H1 (cell line): ENCODE measurements at regions not wholly inside any gene's neighbourhood (a gene's known extent, or its start where the extent isn't known, plus 50 kb on each side); places are given as distances from the start of the nearest gene placed in this dataset.

Experiments used
- CTCF ChIA-PET: fragments of 300-600 bp; sonication (Branson Sonifier 250); formaldehyde crosslinking; loops from one replicate; lab custom pipeline; 2021; ENCODE audit not compliant: partially characterized antibody; lab: Charles Lee
- POLR2A ChIA-PET: fragments of 300-600 bp; sonication (Branson Sonifier 250); formaldehyde crosslinking; loops from one replicate; lab custom pipeline; 2021; ENCODE audit warnings: inconsistent platforms; ENCODE audit not compliant: partially characterized antibody; lab: Charles Lee
- DNase-seq, 2 experiments: peaks; one replicate each; pipeline versions ENCODE4 v3.0.0 to v3.0.0-alpha.2; 2010 to 2022; ENCODE audit warnings: low spot score in 2 of 2, low read depth in 1 of 2, mixed read lengths in 1 of 2
- FAIRE-seq: peaks from 2 replicates; lab custom pipeline; 2011; peaks lifted over from hg19 to GRCh38; lab: Jason Lieb, UNC
- H2AFZ ChIP-seq: 2 replicates; pipeline ENCODE4 v1.8.1; 2012; ENCODE audit warnings: low read length, inconsistent platforms
- H2AK5ac ChIP-seq: 2 replicates; pipeline ENCODE4 v1.6.1; 2013; ENCODE audit warnings: low read depth, low read length
- H2BK120ac ChIP-seq: replicated peaks from 2 replicates; pipeline ENCODE3; 2013; ENCODE audit warnings: low read depth, low read length, inconsistent platforms
- H2BK12ac ChIP-seq: 2 replicates; pipeline ENCODE4 v1.6.1; 2013; ENCODE audit warnings: low read depth, low read length
- H2BK15ac ChIP-seq: 2 replicates; pipeline ENCODE4 v1.6.1; 2013; ENCODE audit warnings: low read length
- H2BK20ac ChIP-seq: 2 replicates; pipeline ENCODE4 v1.6.1; 2013; ENCODE audit warnings: low read length
- H2BK5ac ChIP-seq: 2 replicates; pipeline ENCODE4 v1.6.1; 2013; ENCODE audit warnings: low read depth, low read length
- H3K14ac ChIP-seq: 2 replicates; pipeline ENCODE4 v1.6.1; 2013; ENCODE audit warnings: inconsistent platforms; ENCODE audit not compliant: insufficient read length
- H3K18ac ChIP-seq: 2 replicates; pipeline ENCODE4 v1.6.1; 2013; ENCODE audit warnings: low read length; ENCODE audit errors: extremely low read depth
- H3K23ac ChIP-seq: 2 replicates; pipeline ENCODE4 v1.6.1; 2013; ENCODE audit warnings: inconsistent platforms; ENCODE audit not compliant: insufficient read length
- H3K23me2 ChIP-seq: 2 replicates; pipeline ENCODE4 v1.6.1; 2013; ENCODE audit warnings: low read depth, low read length
- H3K27ac ChIP-seq: 2 replicates; pipeline ENCODE4 v1.6.1; 2011; ENCODE audit warnings: low read depth, low read length, inconsistent platforms
- H3K27me3 ChIP-seq, 4 experiments: replicated peaks in 1 of 4; 1 replicate in 1 of 4; 2 replicates in 3 of 4; pipeline versions ENCODE4 v1.6.1 to v1.8.1; 2011 to 2013; ENCODE audit warnings: low read length in 3 of 4, mild to moderate bottlenecking in 3 of 4, inconsistent platforms in 2 of 4, mixed read lengths in 2 of 4, moderate library complexity in 1 of 4; ENCODE audit not compliant: control insufficient read depth in 3 of 4, insufficient read depth in 3 of 4; ENCODE audit errors: extremely low read depth in 1 of 4
- H3K36me3 ChIP-seq, 4 experiments: 2 replicates each; pipeline versions ENCODE4 v1.6.1 to v1.8.1; 2011 to 2013; ENCODE audit warnings: mild to moderate bottlenecking in 4 of 4, low read length in 3 of 4, moderate library complexity in 2 of 4, control low read depth in 1 of 4, inconsistent platforms in 1 of 4; ENCODE audit not compliant: insufficient read depth in 4 of 4, control insufficient read depth in 2 of 4
- H3K4ac ChIP-seq: replicated peaks from 2 replicates; pipeline ENCODE3; 2013; ENCODE audit warnings: low read length, low read depth, mixed read lengths, inconsistent platforms; ENCODE audit not compliant: insufficient read length
- H3K4me1 ChIP-seq, 4 experiments: replicated peaks in 1 of 4; 1 replicate in 1 of 4; 2 replicates in 3 of 4; pipeline versions ENCODE4 v1.6.1 to v1.8.1; 2011 to 2013; ENCODE audit warnings: low read length in 3 of 4, inconsistent platforms in 2 of 4, mixed read lengths in 1 of 4; ENCODE audit not compliant: insufficient read depth in 4 of 4, control insufficient read depth in 3 of 4
- H3K4me2 ChIP-seq, 2 experiments: 2 replicates each; pipeline versions ENCODE4 v1.6.1 to v1.8.1; 2011 to 2013; ENCODE audit warnings: low read depth in 2 of 2, low read length in 2 of 2, control low read depth in 1 of 2, inconsistent platforms in 1 of 2, mild to moderate bottlenecking in 1 of 2; ENCODE audit not compliant: insufficient read depth in 1 of 2
- H3K4me3 ChIP-seq, 4 experiments: fragments of 200-600, 300-600 bp in 1 of 4; sonication (generic), shearing (Covaris generic), sonication (Bioruptor Twin) in 1 of 4; 2 replicates each; pipeline versions ENCODE4 v1.5.1 to v1.8.1; 2011 to 2016; ENCODE audit warnings: low read length in 4 of 4, low read depth in 3 of 4, control low read depth in 2 of 4, inconsistent platforms in 2 of 4, mild to moderate bottlenecking in 2 of 4, mixed read lengths in 1 of 4, moderate library complexity in 1 of 4; ENCODE audit not compliant: insufficient read depth in 2 of 4; ENCODE audit errors: extremely low read depth in 1 of 4
- H3K56ac ChIP-seq: replicated peaks from 2 replicates; pipeline ENCODE3; 2013; ENCODE audit warnings: low read depth, mild to moderate bottlenecking, mixed read lengths, low read length, inconsistent platforms; ENCODE audit not compliant: insufficient read length
- H3K79me1 ChIP-seq: 2 replicates; pipeline ENCODE4 v1.6.1; 2013; ENCODE audit warnings: low read depth, low read length, control low read depth
- H3K79me2 ChIP-seq, 2 experiments: 2 replicates each; pipeline versions ENCODE4 v1.6.1 to v1.8.1; 2012 to 2013; ENCODE audit warnings: low read length in 2 of 2, mild to moderate bottlenecking in 2 of 2, inconsistent platforms in 1 of 2; ENCODE audit not compliant: insufficient read depth in 2 of 2, control insufficient read depth in 1 of 2
- H3K9ac ChIP-seq, 4 experiments: replicated peaks in 1 of 4; 1 replicate in 1 of 4; 2 replicates in 3 of 4; pipeline versions ENCODE4 v1.6.1 to v1.8.1; 2011 to 2013; ENCODE audit warnings: low read depth in 3 of 4, low read length in 3 of 4, control low read depth in 2 of 4, mild to moderate bottlenecking in 2 of 4, moderate library complexity in 2 of 4, inconsistent platforms in 1 of 4; ENCODE audit errors: extremely low read depth in 1 of 4
- H3K9me3 ChIP-seq, 2 experiments: 2 replicates each; pipeline versions ENCODE4 v1.6.1 to v1.8.1; 2012 to 2013; ENCODE audit warnings: mild to moderate bottlenecking in 2 of 2, moderate library complexity in 2 of 2, control low read depth in 1 of 2, inconsistent platforms in 1 of 2, low read depth in 1 of 2, low read length in 1 of 2, mixed read lengths in 1 of 2; ENCODE audit not compliant: insufficient read depth in 2 of 2
- H4K20me1 ChIP-seq, 2 experiments: replicated peaks in 1 of 2; 2 replicates each; pipeline versions ENCODE3 to v1.8.1; 2011 to 2013; ENCODE audit warnings: inconsistent platforms in 2 of 2, low read length in 2 of 2, mild to moderate bottlenecking in 1 of 2; ENCODE audit not compliant: insufficient read depth in 2 of 2, control insufficient read depth in 1 of 2
- H4K5ac ChIP-seq: 2 replicates; pipeline ENCODE4 v1.6.1; 2013; ENCODE audit warnings: low read length, low read depth, mixed read lengths, inconsistent platforms; ENCODE audit not compliant: insufficient read length
- H4K8ac ChIP-seq: 2 replicates; pipeline ENCODE4 v1.8.0; 2013; ENCODE audit warnings: mild to moderate bottlenecking, moderate library complexity, low read length, inconsistent platforms; ENCODE audit not compliant: insufficient read depth; ENCODE audit errors: extremely low read depth
- H4K91ac ChIP-seq: replicated peaks from 2 replicates; pipeline ENCODE3; 2013; ENCODE audit warnings: low read length, mixed read lengths, inconsistent platforms; ENCODE audit not compliant: insufficient read length
- CHD1 ChIP-seq: IDR thresholded peaks from 2 replicates; pipeline ENCODE4 v1.6.1; 2012; ENCODE audit warnings: low read depth, low read length, improper control_type of control experiment
- EZH2 ChIP-seq: fragments of 200-600 bp; sonication (generic); IDR thresholded peaks from 2 replicates; pipeline ENCODE4 v1.7.1; 2012; ENCODE audit warnings: low read depth, mild to moderate bottlenecking, moderate library complexity, low read length, inconsistent platforms; ENCODE audit not compliant: severe bottlenecking
- GABPA ChIP-seq: IDR thresholded peaks from 2 replicates; pipeline ENCODE4 v1.6.1; 2011; ENCODE audit warnings: mild to moderate bottlenecking, low read length, moderate library complexity, borderline replicate concordance; ENCODE audit not compliant: insufficient read depth
- HDAC6 ChIP-seq: IDR thresholded peaks from one replicate; pipeline ENCODE4 v1.7.1; 2012; ENCODE audit warnings: low read depth, mild to moderate bottlenecking, inconsistent platforms, low read length, moderate library complexity
- SP1 ChIP-seq: IDR thresholded peaks from 2 replicates; pipeline ENCODE4 v1.6.1; 2011; ENCODE audit warnings: low read depth, low read length
- YY1 ChIP-seq: IDR thresholded peaks from 2 replicates; pipeline ENCODE4 v1.6.1; 2011; ENCODE audit warnings: low read depth, mild to moderate bottlenecking, low read length
- ZNF274 ChIP-seq: IDR thresholded peaks from 2 replicates; pipeline ENCODE4 v1.7.0; 2012; ENCODE audit warnings: low read length, borderline replicate concordance; ENCODE audit errors: extremely low read depth
- WGBS, 2 experiments: shearing (Covaris generic) in 1 of 2; methylation state at CpG; one replicate each; pipeline versions ENCODE4 v1.1.6 to v1.1.7; 2013 to 2015; ENCODE audit warnings: low lambda C conversion rate in 2 of 2, mixed read lengths in 2 of 2, inconsistent platforms in 1 of 2, low coverage in 1 of 2, missing lambda C conversion rate in 1 of 2; ENCODE audit not compliant: insufficient replicate concordance in 2 of 2, insufficient coverage in 1 of 2, insufficient read length in 1 of 2; ENCODE audit errors: extremely low coverage in 1 of 2, missing lambda C conversion rate in 1 of 2; 5-methylcytosine and 5-hydroxymethylcytosine counted together
- TF ChIP-seq, protein P1 (sequence below), 3 experiments: IDR thresholded peaks; 1 replicate in 2 of 3; 2 replicates in 1 of 3; pipeline versions ENCODE4 v1.5.1 to v1.6.1; 2011; ENCODE audit warnings: low read length in 3 of 3, mild to moderate bottlenecking in 3 of 3, inconsistent platforms in 2 of 3, low read depth in 1 of 3, moderate library complexity in 1 of 3; ENCODE audit not compliant: insufficient read depth in 1 of 3; ENCODE audit errors: control extremely low read depth in 1 of 3

DNA sequence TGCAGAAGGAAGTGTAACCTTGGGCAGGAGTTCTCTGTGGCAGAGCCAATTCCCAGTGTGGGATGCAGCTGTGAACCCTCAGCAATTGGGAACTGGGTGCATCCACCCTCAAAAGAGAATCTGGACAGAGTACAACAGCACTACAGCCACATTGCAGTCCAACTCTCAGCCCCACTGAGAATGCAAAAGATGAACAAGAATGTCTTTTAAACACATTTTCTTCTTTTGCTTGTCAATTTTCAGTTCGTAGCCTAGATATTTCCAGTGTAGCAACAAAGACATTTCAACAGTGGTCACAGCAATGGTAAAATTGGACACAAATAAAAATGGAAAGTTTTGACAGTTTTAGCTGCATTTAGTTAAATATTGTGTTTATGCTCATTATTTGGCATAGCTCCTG is 114.0 kb upstream of the APP start:
- H3K4ac ChIP-seq: no peak overlapping the region
- H3K27ac ChIP-seq: no peak overlapping the region
- no peak overlapping the region for H2BK12ac ChIP-seq
- no peaks in the 10 kb centered on the region for H3K79me1 ChIP-seq
- no peak overlapping the region for H4K8ac ChIP-seq
- H3K23me2 ChIP-seq: no peaks in the 10 kb centered on the region
- no peak overlapping the region for H3K14ac ChIP-seq
- no peak overlapping the region for H3K56ac ChIP-seq
- DNase-seq (no peak), FAIRE-seq (no peak)
- WGBS, 2 experiments: 81% methylated on average over 1 of the region's 1 CpG; no CpG with 5 or more reads in 1 of the 2 experiments
- no peak overlapping the region for H2BK5ac ChIP-seq
- no peak overlapping the region for H4K91ac ChIP-seq
- H4K5ac ChIP-seq: no peak overlapping the region
- 0 out of 7 replicates have a peak, but pooled peaks cover 0 to 2% (median 0%) of the 10 kb centered on the region in 4 experiments for H3K27me3 ChIP-seq
- H2BK120ac ChIP-seq: no peak overlapping the region
- no peak overlapping the region for H3K18ac ChIP-seq
- no peaks in the 10 kb centered on the region for H3K36me3 ChIP-seq
- H3K9ac ChIP-seq: no peak overlapping the region
- no peak overlapping the region for H2AK5ac ChIP-seq
- no peak overlapping the region for H3K23ac ChIP-seq
- ChIA-PET CTCF (no interaction called here), POLR2A (no interaction called here)
- H2AFZ ChIP-seq: no peak overlapping the region
- H3K9me3 ChIP-seq: no peaks in the 10 kb centered on the region
- no peak overlapping the region for H2BK15ac ChIP-seq
- H3K79me2 ChIP-seq: no peaks in the 10 kb centered on the region
- no peak overlapping the region for H3K4me3 ChIP-seq
- H3K4me2 ChIP-seq: no peak overlapping the region
- no peaks in the 10 kb centered on the region for H4K20me1 ChIP-seq
- peaks cover 4 to 14% (median 9%) of the 10 kb centered on the region in 4 experiments; a peak in 5 of 7 replicates for H3K4me1 ChIP-seq
- H2BK20ac ChIP-seq: no peak overlapping the region
- TF ChIP-seq, protein P1, sequence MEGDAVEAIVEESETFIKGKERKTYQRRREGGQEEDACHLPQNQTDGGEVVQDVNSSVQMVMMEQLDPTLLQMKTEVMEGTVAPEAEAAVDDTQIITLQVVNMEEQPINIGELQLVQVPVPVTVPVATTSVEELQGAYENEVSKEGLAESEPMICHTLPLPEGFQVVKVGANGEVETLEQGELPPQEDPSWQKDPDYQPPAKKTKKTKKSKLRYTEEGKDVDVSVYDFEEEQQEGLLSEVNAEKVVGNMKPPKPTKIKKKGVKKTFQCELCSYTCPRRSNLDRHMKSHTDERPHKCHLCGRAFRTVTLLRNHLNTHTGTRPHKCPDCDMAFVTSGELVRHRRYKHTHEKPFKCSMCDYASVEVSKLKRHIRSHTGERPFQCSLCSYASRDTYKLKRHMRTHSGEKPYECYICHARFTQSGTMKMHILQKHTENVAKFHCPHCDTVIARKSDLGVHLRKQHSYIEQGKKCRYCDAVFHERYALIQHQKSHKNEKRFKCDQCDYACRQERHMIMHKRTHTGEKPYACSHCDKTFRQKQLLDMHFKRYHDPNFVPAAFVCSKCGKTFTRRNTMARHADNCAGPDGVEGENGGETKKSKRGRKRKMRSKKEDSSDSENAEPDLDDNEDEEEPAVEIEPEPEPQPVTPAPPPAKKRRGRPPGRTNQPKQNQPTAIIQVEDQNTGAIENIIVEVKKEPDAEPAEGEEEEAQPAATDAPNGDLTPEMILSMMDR (IDR thresholded peaks at IDR 0.05; ENCODE audit: control extremely low read depth in 1 of 3, insufficient read depth in 1 of 3, low read depth in 1 of 3, low read length in 3 of 3): no peak
- TF ChIP-seq EZH2 (no peak), ZNF274 (no peak), SP1 (no peak), YY1 (no peak), CHD1 (no peak), HDAC6 (no peak), GABPA (no peak)
